ENCODE measurements at regions not wholly inside any gene's neighbourhood (a gene's known extent, or its start where the extent isn't known, plus 50 kb on each side); places are given as distances from the start of the nearest gene placed in this dataset.

DNA sequence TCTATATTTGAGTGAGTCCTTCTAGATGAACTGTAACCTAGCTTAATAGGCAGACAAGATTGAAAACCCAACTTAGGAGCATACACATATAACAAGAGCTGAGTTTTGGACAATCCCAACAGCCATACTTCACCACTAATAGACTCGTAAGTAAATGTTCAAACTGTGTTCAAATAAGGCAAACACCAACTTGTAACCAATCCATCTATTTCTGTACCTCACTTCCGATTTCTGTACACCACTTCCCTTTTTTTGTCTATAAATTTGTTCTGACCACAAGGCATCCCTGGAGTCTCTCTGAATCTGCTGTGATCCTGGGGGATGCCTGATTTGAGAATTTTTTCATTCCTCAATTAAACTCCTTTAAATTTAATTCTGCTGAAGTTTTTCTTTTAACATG is 1149.1 kb upstream of the NRXN1 start:
- Histone ChIP-seq H3K4me3 (no peak overlapping the region), H3K27ac (no peak overlapping the region)
- TF ChIP-seq, protein P1, sequence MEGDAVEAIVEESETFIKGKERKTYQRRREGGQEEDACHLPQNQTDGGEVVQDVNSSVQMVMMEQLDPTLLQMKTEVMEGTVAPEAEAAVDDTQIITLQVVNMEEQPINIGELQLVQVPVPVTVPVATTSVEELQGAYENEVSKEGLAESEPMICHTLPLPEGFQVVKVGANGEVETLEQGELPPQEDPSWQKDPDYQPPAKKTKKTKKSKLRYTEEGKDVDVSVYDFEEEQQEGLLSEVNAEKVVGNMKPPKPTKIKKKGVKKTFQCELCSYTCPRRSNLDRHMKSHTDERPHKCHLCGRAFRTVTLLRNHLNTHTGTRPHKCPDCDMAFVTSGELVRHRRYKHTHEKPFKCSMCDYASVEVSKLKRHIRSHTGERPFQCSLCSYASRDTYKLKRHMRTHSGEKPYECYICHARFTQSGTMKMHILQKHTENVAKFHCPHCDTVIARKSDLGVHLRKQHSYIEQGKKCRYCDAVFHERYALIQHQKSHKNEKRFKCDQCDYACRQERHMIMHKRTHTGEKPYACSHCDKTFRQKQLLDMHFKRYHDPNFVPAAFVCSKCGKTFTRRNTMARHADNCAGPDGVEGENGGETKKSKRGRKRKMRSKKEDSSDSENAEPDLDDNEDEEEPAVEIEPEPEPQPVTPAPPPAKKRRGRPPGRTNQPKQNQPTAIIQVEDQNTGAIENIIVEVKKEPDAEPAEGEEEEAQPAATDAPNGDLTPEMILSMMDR (IDR thresholded peaks at IDR 0.05), result no peak
- no peak for DNase-seq (ENCODE audit: low spot score)

DNA sequence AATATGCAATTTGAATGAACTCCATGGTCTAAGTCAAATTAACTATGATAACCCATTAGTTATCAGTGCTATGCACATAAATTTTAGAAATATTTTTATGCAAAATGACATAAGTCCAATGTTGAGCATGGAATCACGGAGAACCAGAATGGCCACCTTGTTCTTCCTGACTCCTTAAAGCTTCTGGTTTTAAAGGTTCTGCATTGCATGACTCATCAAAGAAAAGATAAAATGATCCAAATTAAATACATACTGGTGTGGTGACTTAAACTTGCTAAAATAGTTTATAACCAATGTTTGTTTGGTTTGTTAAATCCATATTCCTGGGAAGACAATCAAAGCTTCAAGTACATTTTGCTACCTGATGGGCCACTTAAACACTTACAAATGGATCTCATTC is 1146.9 kb upstream of the NRXN1 start:
- no peak for DNase-seq (ENCODE audit: low spot score)
- TF ChIP-seq, protein P1 (IDR thresholded peaks at IDR 0.05), result no peak
- Histone ChIP-seq H3K4me3 (no peak overlapping the region), H3K27ac (no peak overlapping the region)

DNA sequence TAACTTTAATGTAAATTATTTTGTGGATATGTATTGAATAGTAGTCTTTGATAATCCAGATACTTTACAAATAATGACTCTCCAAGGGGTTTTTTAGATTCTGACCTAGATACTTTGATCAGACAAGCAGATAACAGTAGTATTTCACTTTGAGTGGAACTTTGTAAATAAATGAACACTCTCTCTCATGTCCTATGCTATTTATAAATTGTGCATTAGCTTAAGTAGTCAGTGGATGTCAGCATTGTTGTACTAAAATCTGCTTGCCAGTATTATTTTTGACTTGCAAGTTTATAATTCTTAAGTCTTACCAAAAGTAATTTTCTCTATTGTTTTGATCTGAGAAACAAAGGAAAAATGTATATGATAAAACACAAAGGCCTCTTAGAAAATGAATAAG is 1113.1 kb upstream of the NRXN1 start:
- no peak overlapping the region for H3K4me3 ChIP-seq
- no peak overlapping the region for H3K27ac ChIP-seq
- TF ChIP-seq, protein P1 (IDR thresholded peaks at IDR 0.05), result no peak
- no peak for DNase-seq (ENCODE audit: low spot score)

DNA sequence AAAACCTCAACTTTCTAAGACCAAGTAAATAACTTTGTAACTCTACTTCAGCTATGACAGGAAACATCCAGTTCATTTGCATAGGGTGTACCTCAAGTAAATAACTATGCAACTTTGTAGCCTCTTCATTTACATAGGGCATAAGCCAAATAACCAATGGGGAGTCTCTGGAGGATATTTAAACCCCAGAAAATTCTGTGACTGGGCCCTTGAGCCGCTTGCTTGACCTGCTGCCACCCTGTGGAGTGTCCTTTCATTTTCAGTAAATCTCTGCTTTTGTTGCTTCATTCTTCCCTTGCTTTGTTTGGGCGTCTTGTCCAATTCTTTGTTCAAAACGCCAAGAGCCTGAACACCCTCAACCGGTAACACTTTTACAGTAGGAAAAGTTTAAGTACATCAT is 1112.7 kb upstream of the NRXN1 start:
- TF ChIP-seq, protein P1 (IDR thresholded peaks at IDR 0.05), result no peak
- H3K27ac ChIP-seq, result no peak overlapping the region
- DNase-seq (ENCODE audit: low spot score), result no peak
- no peak overlapping the region for H3K4me3 ChIP-seq

DNA sequence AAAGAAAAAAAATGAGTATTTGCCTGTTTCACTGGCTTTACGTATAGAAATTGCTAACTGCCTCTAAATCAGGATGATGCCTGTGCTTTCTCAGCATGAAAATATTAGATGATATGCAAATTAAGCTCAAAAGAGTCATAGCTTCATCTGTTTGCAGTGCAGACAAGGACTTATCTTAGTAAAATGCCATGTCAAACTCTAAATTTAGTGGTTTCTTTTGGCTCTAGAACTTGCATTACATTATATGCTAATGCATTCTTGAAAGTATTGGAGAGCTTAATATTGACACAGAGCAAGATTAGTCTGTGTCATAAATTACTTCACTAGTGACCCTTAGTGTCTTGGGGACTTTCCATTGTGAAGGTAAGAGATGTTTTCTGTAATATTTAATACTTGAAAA is 1109.1 kb upstream of the NRXN1 start:
- Histone ChIP-seq H3K27ac (no peak overlapping the region), H3K4me3 (no peak overlapping the region)
- TF ChIP-seq, protein P1 (IDR thresholded peaks at IDR 0.05), result no peak
- DNase-seq (ENCODE audit: low spot score), result no peak

DNA sequence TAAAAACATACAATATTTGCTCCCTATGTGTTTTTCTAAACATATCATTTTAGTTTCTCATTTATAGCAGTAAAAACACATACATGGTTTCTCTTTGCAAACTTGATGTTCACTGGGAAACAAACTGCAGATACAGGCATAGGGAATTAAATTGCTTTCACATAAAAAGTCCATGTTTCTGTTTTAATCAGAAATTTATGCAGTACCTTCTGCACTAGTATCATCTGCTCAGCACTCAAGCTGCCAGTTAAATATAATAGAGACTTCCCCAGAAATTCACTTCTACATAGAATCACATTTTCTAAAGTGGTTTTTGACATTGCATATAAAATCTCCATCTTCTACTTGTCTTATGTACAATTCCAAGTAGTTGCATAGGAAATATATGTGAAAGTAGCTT is 1107.3 kb upstream of the NRXN1 start:
- Histone ChIP-seq H3K27ac (no peak overlapping the region), H3K4me3 (no peak overlapping the region)
- TF ChIP-seq, protein P1 (IDR thresholded peaks at IDR 0.05), result no peak
- no peak for DNase-seq (ENCODE audit: low spot score)

DNA sequence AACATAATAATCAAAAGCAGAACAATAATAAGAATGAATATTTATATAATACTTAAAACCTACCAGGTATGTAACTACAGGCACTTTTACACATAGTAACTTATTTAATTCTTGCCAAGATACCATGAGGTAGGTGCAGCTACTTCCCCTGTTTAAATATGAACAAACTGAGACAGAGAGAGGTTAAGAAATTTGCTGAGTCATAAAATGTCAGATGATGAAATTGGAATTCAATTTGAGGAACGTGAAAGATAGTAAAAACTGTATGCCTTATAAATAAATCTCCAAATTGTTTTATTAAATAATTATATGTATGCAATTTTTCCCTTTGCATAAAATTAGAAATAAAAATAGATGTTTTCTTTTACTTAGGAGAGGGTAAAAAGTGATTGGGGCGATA is 1103.3 kb upstream of the NRXN1 start:
- H3K4me3 ChIP-seq, result no peak overlapping the region
- TF ChIP-seq, protein P1 (IDR thresholded peaks at IDR 0.05), result no peak
- H3K27ac ChIP-seq, result no peak overlapping the region
- no peak for DNase-seq (ENCODE audit: low spot score)
